NOMO-1 treated with DMSO at 0.1 percent for 48 hours (cell line): ENCODE measurements at regions not wholly inside any gene's neighbourhood (a gene's known extent, or its start where the extent isn't known, plus 50 kb on each side); places are given as distances from the start of the nearest gene placed in this dataset.
"Not testable (repeated sequence)": the region's sequence is repeated elsewhere in the genome, so short reads cannot be mapped to it uniquely, and the experiment has no call there.

ENCODE experiments used
- DNase-seq: peaks from one replicate; lab custom pipeline; 2025; ENCODE audit not compliant: unreplicated experiment; lab: John Stamatoyannopoulos, UW

- no peak for DNase-seq
Measured at GRCh38 chr1:213452501-213452900, 401.5 kb downstream of the RPS6KC1 start.

GRCh38 chr1:213457186-213457585 lies 406.1 kb downstream of the RPS6KC1 start:
- no peak for DNase-seq

GRCh38 chr1:213457733-213458132 lies 406.7 kb downstream of the RPS6KC1 start:
- no peak for DNase-seq

GRCh38 chr1:213462374-213462773 lies 411.3 kb downstream of the RPS6KC1 start:
- DNase-seq = not testable (repeated sequence)

GRCh38 chr1:213464786-213465460 lies 413.9 kb downstream of the RPS6KC1 start:
- no peak for DNase-seq

- DNase-seq = no peak
Measured at GRCh38 chr1:213466541-213466940, 415.5 kb downstream of the RPS6KC1 start.

- no peak for DNase-seq
Measured at GRCh38 chr1:213474054-213474453, 423.0 kb downstream of the RPS6KC1 start.

- no peak for DNase-seq
Measured at GRCh38 chr1:213481395-213481794, 430.4 kb downstream of the RPS6KC1 start.

GRCh38 chr1:213484333-213484732 lies 433.3 kb downstream of the RPS6KC1 start:
- no peak for DNase-seq

- no peak for DNase-seq
Measured at GRCh38 chr1:213484758-213485157, 433.7 kb downstream of the RPS6KC1 start.

GRCh38 chr1:213486488-213486887 lies 435.4 kb downstream of the RPS6KC1 start:
- no peak for DNase-seq

- no peak for DNase-seq
Measured at GRCh38 chr1:213491468-213491867, 440.4 kb downstream of the RPS6KC1 start.

- no peak for DNase-seq
Measured at GRCh38 chr1:213492161-213493041, 441.4 kb downstream of the RPS6KC1 start.

- DNase-seq = no peak
Measured at GRCh38 chr1:213499444-213499843, 448.4 kb downstream of the RPS6KC1 start.

- DNase-seq = no peak
Measured at GRCh38 chr1:213507472-213508223, 456.6 kb downstream of the RPS6KC1 start.

GRCh38 chr1:213511173-213511572 lies 460.1 kb downstream of the RPS6KC1 start:
- DNase-seq = no peak

GRCh38 chr1:213512316-213512715 lies 461.3 kb downstream of the RPS6KC1 start:
- no peak for DNase-seq

- DNase-seq = no peak
Measured at GRCh38 chr1:213513006-213513405, 462.0 kb downstream of the RPS6KC1 start.

GRCh38 chr1:213514408-213515179 lies 463.6 kb downstream of the RPS6KC1 start:
- not testable (repeated sequence) for DNase-seq

- DNase-seq = no peak
Measured at GRCh38 chr1:213519098-213519497, 468.1 kb downstream of the RPS6KC1 start.

GRCh38 chr1:213521206-213521605 lies 466.6 kb upstream of the PROX1 start:
- no peak for DNase-seq
